NCI-H82 (cell line): ENCODE measurements at regions not wholly inside any gene's neighbourhood (a gene's known extent, or its start where the extent isn't known, plus 50 kb on each side); places are given as distances from the start of the nearest gene placed in this dataset.
A peak's percentile ranks its signal among the peaks of the same experiment; 100 is the strongest.
"Not testable (repeated sequence)": the region's sequence is repeated elsewhere in the genome, so short reads cannot be mapped to it uniquely, and the experiment has no call there.

Experiments used
- DNase-seq: peaks from one replicate; lab custom pipeline; 2025; lab: John Stamatoyannopoulos, UW

DNA sequence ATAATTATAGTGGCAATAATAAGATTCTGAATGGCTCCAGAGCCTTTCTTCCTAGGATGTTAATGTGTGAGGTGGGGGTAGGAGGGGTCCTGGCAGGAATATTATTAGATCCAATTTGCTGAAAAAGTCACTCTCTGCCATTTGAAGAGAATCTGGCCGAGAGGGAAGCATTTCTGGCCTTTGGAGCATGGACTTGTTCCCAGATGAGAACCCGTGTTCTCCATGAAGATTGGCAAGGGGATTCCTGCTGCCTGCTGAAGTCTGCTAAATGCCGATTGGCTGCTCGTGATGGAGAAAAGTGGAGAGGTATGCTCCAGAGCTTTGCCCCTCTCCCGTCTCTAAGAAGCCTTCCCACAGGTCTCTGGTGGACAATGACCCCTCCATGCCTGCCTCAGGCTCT lies 135.6 kb downstream of the TRIM43 start:
- not testable (repeated sequence) for DNase-seq

DNA sequence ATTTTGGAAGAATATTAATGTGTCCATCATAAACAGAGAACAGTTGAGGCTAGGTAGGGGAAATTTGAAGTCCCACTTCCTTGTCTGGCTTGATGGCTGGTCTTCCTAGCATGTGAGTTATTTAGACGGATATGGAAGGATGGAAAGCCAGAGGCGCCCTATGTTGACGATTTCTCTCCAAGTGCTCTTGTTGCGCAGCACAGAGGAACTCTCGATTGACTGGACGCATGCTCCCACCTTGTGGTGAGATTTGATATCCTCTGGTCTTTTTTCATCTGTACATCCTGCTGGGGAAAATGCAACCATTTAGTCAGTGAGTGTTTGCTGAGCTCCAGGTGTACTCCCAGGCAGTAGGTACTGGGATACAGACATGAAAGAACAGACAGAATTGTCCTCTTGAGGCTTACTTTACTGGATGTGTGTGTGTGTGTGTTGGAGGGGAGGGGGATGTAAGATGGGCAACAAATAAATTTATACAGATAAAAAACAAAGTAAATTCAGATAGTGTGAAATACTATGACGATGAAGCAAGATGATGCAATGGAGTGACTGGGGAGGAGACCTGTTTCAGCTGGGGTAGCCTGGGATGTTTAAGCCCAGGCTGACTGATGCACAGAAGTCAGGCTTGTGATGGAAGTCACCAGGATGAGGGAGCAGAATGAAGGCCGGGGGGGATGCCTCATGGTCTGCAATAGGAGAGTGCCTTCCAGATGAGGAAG lies 137.2 kb downstream of the TRIM43 start:
- peak; percentile 94 for DNase-seq

DNA sequence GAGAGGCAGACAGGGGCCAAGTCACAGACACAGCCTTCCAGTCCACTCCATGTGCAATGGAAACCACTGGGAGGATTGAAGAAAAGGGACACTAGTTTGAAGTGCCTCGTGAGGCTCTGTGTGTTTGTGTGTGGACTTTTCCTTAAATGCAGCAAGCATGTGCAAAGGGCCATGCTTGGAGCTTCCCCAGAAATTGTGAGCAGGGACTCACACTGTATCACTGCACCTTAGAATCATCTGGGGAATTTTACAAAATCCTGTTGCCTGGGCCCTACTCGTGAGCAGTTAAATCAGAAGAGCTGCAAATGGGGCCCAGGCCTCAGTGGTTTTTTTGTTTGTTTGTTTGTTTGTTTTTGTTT lies 137.8 kb downstream of the TRIM43 start:
- no peak for DNase-seq

DNA sequence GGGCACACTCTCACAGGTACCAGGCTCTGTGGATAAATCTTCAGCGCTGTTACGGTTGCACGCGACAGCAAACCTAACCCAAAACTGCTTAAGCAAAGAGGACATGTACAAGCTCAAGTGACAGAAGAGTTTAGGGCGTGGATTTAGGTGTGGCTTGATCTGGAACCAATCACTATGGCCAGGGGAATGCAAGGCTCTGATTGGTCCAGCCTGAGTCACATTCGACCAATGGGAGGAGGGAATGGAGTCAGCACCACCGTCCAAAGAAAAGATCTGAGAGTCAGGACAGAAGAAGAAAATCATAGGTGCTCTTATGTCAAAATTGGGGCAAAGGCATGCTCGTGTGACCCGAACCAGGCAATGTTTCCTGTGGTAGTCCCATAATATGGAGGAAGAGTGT lies 139.0 kb downstream of the TRIM43 start:
- DNase-seq: no peak

DNA sequence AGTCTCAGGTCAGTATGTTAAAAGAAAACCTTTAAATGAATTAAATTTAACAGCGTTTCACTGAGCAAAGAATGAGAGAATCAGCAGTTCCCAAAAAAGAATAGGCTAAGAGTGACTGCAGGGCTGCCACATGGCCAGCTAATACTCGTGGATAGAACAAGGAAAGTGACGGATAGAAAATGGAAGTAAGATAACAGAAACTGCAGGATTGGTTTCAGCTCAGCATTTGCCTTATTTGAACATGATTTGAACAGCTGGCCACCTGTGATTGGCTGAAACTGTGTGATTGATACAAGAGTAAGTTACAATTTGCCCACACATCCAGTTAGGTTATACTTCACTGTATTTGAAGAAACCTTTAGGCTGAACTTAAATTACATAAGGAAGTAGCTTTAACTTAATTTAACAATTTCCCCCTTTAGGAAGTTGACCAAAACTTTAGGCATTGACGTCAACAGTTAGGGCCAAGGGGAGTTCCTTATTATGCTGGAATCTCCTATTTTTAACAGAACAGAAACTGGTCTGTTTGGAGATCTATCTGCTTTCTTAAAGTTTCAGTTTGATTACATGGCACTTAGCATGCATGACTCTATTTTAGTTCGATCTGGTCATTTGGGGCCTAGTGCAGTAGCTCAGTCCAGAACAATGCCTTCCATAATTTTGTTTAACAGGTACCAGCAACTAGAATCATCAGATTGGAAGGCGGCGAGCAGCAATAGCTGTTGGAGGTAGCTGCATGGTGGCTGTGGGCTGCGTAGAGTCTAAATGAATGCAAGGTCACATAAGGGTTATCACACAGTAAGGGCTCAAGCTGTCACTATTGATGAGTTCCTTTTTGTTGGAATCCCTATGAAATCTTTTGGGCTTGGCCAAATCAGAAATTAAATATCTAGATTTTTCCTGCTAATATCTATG lies 143.4 kb downstream of the TRIM43 start:
- no peak for DNase-seq

DNA sequence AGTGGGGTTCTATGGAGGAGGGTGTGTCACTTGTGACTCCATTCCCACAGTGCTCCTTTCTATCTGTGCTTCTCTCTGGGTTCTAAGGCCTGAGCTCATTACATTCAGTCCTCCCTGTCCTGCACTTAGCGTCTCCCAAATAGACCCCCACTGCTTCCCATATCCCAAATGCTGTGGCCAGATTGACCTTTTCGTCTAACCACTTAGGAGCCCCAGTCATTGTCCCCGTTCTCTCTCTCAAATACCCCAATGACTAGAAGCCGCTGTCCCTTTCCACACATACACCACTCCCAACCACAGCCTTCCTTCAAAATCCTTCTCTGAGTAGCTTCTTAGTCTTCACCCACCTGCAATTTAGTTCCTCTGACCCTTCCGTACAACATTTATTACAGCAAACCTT lies 146.5 kb downstream of the TRIM43 start:
- no peak for DNase-seq

DNA sequence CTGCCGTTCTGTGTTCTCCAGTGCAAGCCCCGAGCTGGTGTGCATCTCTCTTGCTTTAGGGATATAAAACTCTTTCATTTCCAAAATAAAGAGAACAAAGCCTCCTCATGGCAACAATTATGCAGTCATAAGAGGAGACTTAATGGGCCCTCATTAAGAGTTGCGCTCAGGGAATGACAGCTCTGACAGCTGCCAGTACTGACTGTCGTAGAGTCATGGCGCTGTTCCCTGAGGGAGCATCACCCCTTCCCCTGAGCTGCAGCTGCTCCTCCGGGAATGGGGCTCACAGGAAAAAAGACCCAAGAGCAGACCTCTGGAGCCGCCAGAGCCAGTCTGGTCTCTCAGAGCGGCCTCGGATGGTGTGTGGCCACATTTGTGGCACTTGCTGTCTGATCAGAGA lies 160.3 kb downstream of the TRIM43 start:
- DNase-seq: not testable (repeated sequence)

DNA sequence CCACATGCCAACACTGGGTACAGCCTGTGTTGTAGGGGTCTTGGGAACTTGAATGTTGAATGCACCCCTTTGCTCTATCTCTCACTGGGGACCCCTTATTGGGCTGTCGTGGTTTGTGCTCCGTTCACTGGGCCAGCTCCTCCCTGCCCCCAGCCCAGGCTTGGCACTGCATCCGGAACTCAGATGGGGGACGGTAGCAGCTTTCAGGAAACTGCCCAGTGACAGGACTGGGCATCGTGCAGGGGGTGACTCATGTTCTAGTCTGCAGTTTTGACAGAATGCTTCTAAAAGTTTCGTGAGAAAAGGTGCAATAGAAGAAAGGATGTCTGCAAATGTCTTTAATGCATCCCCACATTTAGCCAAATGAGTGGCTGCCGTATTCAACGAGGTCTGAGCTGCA lies 162.0 kb downstream of the TRIM43 start:
- not testable (repeated sequence) for DNase-seq

DNA sequence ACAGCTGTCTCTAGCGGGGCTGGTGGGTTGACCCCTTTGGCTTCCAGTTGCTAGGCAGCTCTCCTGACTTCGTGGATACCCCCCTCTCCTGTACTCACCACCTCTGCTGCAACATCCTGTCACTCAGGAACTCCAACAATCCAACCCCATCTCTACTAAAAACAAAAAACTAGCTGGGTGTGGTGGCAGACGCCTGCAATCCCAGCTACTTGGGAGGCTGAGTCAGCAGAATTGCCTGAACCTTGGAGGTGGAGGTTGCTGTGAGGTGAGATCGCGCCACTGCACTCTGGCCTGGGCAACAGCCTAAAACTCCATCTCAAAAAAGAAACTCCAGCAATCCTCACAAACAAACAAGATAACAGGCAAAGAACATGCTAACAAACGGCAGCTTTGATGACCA lies 162.4 kb downstream of the TRIM43 start:
- DNase-seq: not testable (repeated sequence)

DNA sequence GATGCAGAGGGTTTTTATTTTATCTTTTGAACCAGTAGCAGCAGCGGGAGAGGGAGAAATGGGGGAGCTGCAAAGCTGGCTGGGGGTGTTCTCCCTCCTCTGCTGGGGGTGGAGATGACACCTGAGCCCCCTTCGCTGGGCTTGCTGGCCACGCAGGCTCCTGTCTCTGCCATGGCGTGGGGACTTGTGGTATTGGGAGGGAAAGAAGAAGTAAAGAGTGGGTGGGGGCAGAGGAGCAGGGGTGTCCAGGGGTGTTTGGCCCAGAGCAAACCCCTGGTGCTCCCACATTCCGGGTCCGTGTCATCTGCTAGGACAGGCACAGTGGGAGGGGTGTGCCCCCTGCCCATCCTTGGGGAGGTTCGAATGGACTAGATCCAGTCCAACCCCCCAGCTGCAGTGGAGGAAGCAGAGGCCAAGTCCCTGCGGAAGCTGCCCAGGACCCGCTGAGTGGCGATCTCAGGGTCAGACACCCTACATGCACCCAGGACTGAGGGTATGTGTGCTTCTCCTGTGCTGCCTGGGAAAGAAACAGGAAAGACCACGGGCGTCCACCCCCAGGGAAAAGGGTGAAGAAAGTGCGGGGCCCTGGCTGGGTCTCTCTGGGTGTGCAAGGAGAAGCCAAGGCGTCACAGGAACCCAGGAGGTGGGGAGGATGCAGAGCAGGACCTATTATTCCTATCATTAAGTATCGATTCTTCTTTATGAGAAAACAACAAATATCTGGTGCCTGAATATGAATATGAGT lies 163.2 kb downstream of the TRIM43 start:
- not testable (repeated sequence) for DNase-seq

DNA sequence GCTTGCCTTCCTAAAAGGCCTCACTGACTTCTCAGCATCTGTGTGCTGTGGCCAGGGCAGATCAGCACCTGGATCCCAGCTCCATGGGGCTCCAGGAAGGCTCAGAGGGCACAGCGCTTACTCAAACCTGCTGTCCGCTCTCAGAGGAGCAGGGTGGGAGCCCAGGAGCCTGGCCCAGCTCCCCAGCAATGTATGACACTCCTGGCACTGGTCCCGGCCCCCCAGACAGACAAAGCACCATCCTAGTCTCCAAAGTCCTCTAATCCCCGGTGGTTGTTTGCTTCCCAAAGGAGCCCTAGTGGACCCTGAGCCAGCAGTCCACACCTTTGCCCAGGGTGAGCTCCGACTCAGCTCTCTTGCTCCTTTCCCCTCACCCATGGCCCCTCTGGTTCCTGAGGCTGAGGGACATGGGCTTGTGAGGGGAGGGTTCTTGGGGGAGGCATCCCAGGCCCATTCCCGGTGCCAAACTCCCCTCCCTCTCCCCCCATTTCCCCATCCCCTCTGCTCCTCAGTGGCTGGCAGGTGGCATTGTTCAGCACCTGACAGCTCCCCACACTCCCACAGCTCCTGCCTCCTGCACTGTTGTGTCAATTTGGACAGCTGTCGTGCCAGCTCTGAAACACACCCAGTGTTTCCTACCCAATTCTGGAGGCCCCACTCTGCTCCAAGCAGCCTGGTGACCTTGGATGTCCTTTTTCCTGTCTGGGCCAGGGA lies 164.3 kb downstream of the TRIM43 start:
- not testable (repeated sequence) for DNase-seq

DNA sequence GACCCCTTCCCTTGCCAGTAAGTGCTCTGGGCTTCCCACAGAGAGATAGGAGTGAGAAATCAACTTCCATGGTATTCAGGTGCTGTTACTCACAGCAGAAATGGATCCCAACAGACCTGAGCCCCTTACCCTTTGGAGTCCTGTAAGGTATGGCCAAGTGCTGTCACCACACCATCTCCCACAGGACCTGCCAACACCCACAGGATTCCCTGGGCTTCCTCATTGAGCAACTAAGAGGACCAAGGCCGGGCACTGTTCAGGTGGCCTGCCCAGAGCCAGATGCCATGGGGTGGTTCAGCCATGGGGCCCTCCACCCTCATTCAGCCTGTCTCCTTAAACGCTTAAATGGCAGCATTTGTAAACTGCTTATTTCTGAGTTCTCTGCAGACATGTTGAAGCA lies 166.2 kb downstream of the TRIM43 start:
- no peak for DNase-seq

DNA sequence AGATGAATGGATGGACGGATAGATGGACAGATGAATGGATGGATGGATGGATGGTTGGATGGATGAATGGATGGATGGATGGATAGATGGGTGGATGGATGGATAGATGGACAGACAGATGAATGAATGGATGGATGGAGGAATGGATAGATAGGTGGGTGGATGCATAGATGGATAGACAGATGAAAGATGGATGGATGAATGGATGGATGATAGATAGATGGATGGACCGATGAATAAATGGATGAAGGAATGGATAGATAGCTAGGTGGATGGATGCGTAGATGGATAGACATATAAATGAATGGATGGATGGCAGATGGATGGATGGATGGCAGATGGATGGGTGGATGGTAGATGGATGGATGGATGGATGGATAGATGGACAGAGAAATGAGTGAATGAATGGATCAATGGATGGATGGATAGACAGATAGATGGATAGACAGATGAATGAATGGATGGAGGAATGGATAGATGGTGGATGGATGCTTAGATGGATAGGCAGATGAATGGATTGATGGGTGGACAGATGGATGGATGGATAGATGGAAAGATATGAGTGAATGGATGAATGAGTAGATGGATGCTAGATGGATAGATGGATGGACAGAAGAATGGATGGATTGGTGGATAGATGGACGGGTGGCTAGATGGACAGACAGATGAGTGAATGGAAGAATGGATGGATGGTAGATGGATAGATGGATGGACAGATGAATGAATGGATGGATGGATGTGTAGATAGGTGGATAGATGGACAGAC lies 167.9 kb downstream of the TRIM43 start:
- DNase-seq: no peak

DNA sequence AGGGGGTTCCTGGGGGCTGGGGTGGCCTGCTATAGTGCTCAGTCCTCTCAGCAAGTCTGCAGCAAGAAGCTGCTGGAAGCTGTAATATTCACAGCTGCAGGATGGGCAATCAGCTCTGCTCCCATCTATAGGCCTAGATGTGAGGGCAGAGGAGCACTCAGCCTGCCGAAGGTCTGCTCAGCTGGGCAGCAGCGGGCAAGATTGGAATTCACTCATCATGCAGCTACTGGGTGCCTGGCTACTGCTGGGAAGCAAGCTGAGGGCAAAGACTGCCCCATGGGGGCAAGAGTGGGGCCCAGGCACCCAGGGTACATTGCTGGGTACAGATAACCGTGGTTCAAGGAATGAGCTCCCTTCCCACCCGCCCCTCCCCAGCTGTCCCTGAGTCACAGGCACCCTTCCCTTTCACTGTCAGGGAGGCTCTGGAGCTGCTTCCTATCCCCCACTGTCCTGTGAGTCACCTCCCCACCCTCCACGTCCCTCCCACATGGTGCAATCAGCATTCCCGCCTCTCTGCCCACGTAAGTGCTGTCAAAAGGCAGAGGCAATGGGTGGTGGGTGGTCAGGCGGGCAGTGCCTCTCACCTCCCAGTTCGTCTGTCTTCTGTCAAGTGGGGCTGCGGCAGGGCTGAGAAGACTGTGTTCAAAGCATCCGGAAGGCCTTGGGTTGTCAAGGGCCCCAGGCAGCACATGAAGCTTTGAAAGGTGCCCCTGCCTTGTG lies 169.2 kb downstream of the TRIM43 start:
- no peak for DNase-seq

DNA sequence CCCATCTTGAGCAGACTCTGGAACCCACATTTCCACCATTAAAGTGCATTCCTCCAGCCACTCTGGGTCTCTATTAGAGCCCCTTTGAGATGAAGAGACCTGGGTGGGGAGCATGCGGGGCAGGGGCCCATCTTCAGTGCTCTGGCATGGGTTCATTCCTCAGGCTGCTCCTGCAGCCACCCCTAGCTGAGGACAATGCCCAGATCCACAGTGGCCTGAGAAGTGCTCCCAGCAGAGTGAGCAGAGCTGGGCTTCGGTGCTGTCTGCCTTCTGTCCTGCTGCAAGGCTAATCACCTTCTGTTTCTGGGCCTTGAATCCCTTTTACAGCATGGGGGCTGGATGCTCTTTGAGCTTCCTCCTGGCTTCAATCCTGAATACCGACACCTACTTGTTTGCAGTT lies 169.8 kb downstream of the TRIM43 start:
- DNase-seq: peak; percentile 10

DNA sequence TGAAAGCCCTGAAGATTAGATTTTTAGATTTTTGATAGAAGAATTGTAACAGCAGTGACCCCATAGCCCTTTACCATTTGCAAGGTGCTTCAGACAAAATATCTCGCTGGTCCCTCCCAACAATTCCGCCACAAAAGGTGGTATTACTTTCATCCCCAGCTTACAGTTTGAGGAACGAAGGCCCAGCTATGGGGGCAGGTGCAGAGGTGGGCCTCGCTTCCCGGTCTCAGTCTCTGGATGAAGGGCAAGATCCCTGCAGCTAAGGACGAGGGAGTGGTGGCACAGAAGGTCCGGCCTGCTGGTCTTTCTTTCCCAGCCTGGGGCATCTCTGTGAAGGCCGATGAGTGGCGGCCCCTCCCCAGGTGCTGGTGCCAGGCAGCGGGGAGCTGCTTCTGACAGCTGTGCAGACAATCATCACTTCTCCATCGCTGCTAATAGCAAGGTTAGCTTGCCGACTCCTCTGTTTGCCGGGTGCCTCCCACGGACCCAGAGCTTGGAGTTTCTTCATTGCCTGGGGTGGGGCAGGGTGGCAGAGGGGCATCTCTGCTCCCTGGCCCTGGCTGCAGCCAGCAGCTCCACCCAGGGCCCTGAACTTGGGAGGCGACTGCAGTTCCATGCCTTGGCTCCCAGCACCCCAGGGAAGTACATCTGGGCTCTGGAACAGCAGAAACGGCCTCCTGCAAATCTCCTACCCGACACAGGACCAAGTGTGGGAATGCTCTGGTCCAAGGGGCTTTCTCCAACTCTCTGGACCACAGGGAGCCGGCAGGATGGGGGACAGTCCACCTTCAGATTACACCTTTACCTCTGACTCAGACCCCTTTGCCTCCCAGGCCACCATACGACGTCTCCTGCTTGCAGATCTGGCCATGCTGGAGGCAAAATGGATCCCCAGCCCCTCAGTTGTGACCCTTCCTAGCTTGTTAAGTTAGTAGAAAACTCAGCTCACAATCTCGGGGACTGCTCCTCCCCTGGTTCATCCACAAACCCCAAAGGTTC lies 170.5 kb downstream of the TRIM43 start:
- not testable (repeated sequence) for DNase-seq

DNA sequence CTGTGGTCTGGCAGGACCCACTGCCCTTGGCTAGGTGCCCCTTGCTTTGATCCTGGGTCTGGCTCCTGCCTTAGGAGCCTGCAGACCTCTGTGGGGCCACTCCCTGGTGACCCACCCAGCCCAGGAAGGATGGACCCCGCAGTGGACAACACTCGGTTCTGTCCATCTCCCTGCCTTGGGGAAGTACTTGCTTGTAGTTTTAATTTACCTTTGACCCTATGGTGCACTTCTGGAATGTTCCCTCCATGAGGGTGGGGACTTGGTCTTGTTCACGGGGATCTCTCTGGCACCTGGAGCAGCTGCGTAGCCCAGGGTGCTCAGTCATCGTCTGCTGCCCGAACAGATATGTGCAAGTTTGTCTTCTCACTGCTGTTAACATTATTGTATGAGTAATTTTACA lies 171.3 kb downstream of the TRIM43 start:
- DNase-seq: not testable (repeated sequence)

DNA sequence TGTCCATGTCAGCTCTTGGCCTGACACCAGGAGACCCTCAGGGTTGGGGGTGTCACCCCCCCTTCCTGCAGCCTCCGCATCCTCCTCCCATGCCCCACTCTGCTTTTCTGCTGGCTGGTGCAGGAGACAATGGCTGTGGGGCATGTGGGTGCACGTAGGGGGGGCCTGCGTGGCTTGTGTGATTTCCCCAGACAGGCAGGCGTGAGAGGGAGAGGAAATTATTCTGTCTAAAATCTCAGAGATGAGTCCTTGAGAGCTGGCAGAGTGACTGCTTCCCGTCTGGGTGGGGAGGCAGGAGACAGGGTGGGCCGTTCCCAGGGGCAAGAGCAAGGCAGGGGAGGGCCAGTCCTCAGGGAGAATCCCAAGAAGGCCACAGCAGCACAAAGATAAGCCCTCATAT lies 173.2 kb downstream of the TRIM43 start:
- not testable (repeated sequence) for DNase-seq
